NCI-H345 treated with DMSO at 0.1 percent for 48 hours (cell line): ENCODE measurements at regions not wholly inside any gene's neighbourhood (a gene's known extent, or its start where the extent isn't known, plus 50 kb on each side); places are given as distances from the start of the nearest gene placed in this dataset.

Experiments used
- DNase-seq: peaks from one replicate; lab custom pipeline; 2025; ENCODE audit not compliant: unreplicated experiment; lab: John Stamatoyannopoulos, UW

DNA sequence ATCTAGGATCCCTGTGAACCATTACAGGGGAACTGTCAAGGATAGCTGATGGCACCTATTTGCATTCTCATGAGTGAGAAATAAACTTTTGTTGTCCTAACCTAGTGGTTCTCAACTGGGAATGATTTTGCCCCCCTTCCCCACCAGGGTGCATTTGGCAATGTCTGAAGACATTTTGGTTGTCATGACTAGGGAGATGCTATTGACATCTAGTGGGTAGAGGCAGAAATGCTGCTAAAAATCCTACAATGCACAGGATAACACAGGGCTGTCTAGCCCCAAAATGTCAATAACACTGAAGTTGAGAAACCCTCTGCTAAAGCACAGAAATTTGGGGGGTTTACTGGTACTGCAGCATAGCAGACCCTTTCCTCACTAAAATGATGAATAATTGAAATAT lies 140.9 kb upstream of the SRRM4 start:
- no peak for DNase-seq

DNA sequence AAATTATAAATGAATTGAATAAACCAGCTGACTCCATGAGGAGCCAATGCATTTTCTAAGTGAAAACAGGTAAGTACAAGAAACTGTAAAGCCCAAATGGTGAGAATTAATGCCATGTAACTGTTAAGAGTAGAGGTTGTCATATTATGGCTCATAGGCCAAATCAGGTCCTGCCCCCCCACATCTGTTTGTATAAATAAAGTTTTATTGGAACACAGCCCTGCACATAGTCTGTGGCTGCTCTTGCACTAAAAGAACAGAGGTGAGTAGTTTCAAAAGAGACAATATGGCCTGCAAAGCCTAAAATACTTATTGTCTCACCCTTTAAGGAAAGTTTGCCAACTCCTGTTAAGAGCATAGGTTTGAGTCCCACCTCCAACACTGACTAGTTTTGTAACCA lies 140.5 kb upstream of the SRRM4 start:
- DNase-seq, result no peak

DNA sequence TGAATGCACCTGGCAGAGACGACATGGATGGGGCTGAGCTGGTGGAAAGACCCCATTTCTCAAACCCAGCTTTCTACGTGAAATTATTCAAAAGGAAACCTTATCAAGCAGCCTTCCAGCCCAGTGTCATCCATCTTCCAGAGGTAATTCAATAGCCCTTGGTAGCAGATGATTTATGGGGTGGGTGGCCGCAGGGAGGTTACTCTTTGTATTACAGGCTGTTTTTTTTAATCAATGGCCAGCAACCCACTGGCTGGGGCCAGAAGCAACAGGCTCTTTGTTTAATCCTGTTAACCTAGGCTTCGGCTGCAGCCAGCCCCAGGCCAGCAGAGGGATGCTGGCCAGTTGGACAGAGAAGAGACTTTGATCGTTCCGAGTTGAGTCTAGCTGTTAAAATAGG lies 139.8 kb upstream of the SRRM4 start:
- no peak for DNase-seq

DNA sequence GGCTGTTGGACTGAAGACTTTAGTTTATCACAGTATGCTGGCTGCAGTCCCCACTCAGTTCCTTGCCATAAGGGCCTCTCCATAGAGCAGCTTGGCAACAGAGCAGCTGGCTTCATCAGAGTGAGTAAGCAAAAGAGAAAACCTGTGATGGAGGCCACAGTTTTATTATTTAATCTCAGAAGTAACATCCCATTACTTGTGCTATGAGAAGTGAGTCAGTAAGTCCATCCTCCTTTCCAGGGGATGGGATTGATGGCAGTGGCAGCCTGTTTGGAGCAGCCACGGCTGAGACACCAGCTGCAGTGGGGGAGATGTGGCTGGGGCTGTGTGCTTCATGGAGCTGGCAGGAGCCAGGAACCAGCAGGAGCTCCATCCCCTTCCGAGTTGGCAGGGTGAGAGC lies 138.5 kb upstream of the SRRM4 start:
- DNase-seq, result peak; percentile 16

DNA sequence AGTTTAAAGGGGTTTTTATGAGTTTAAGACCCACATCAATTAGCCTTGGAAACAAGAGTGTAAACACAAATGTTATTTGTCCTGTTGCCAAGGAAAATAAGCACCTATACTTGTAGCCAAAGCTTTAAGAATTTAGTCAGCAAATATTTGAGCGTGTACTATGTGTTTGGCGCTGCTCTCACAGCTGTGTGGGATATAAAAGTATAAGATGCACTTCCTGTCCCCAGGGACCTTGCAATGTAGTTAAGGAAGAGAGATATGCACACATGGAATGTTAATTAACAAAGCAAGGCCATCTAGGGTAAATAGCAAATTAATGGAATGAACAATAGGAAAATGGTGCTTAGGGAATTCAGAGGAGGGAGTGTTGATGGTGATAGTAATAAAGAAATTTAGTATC lies 134.9 kb upstream of the SRRM4 start:
- DNase-seq, result no peak

DNA sequence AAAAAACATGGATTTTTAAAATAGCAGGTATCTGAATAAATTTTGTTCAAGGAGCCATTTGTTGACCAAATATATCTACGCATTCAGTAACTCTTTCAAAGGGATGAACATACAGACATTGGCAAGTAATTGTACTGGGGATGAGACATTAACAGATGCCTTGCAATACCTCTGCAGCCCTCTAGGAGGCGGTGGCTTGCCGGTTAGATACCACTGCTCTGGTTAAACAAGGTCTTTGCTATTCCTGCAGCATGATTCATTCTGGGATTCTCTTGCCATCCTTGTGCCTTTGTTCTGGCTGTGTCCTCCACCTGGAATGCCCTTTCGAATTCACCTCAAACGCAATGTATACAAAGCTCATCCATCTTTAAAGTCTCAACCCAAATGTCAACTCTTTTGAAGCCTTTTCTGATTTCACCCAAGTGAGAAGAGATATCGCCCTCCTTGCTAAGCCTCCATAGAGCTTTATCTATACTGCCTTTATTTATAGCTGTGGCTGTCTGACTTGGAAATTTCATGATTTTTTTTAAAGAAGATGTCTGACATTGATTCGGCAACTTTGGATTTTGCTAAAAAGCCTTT lies 131.0 kb upstream of the SRRM4 start:
- no peak for DNase-seq

DNA sequence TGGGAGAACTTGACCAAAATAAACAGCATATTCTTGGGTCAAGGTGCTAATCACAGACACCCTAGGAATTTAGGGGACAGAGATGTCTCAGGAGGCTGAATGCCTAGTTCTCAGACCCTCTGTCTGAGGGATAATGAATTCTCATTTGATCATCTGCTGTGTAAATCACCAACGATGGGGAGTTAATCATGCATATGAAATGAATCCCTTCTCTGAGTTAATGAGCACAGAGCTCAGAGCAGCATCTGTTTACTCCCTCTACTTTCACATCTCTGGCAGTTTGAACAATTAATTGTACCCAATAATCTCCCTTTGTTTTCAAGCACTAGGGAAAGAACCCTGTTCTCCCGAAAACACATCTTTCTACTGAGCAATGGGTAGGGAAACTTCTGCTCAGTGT lies 129.4 kb upstream of the SRRM4 start:
- no peak for DNase-seq

DNA sequence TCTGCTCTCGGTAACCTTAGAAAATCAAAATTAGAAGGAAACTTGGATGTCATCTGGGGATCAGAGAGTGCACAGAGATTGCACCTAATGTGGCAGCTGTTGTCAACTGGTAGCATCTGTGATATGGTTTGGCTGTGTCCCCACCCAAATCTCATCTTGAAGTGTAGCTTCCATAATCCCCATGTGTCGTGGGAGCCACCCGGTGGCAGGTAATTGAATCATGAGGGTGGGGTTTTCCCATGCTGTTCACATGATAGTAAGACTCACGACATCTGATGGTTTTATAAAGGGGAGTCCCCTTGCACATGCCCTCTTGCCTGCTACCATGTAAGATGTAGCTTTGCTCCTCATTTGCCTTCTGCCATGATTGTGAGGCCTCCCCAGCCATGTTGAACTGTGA lies 127.7 kb upstream of the SRRM4 start:
- no peak for DNase-seq

DNA sequence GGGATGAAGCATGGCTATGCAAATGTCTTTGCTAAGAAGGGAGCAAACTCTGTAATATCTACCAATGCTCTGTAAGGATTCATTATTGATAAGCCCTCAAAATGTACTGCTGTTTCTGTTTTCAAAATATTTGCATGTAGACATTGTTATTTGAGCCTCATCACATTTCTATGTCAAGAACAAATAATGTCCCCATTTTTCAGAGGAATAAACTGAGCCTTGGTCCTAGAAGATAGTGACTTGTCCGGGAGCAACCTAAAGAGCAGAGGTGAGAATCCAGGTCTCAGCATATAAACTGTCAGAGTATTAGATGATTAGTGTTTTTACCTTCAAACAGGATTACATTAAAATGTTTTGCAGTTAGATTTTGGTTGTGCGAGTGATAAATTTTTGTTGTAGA lies 125.5 kb upstream of the SRRM4 start:
- DNase-seq, result no peak

DNA sequence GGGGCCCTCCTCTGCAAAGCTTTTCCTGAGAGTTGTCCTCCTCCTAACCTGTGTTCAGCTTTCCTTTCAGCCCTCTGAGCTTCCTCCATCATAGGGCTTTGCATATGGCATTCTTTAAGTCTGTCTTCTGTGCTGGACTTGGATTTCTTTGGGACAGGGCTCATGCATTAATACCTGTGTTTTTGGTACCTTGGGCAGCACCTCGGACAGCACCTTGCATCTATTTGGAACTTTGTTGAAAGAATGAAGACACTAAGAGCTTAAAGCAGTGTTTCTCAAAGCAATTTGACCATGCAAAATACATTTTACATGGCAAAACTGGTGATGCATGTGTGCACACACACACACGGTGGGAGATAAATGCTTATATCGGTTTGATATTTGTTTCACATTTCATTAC lies 115.0 kb upstream of the SRRM4 start:
- DNase-seq, result no peak

DNA sequence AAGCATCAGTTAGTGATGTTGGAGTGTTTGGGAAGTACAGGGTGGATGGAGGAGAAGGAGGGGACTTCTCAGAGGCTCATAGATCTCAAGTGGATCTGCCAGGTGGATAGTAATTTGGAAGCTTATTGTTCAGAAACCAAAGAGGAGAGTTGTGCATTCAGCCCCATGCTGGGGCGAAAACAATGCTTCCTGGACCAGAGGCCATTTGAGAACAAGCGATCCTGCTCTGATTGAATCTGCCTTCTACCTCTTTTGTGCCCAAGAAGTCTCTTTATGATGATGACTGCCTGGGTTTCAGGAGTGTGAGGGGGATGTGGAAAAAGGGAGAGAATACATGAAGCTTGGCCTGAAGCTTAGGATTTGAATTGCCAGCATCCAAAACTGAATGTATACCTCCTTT lies 110.8 kb upstream of the SRRM4 start:
- peak; percentile 96 for DNase-seq

DNA sequence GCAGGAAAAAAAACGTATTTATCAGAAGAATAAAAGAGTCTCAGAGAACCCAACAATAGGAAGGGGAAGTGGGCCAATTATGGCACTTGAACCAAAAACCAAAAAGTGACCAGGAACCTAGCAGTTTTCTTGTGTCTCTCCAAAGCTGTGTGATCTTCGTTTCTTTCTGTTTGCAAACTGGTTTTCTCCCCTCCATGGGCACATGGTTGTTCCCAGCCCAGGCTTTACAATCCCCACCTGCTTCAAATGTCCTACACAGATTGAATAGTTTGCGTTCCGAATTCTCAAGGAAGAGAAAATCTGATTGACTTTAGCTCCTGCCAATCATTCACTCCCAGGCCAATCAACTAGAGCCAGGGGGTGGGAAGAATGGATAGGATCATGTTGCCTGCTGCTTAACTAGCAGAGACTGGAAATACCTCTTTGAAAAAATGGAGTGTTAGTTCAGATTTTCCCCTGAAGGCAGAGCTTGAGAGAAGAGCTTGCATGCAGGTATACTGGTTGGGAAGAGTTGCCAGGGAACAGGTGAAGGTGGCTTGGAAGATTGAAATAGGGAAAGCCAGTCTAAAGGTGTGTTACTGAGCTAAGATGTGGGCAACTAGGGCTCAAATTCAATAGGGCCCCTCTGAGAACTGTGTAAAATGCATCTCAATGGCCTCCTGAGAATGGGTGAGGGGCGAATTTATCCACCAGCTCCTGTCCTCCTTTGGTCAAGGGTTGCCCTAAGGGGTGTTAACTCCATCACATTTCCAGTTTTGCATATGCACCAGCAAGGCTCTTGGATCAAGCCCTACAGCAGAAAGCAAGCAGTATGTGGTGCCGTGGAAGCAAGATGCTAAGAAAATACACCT lies 106.4 kb upstream of the SRRM4 start:
- peak; percentile 24 for DNase-seq

DNA sequence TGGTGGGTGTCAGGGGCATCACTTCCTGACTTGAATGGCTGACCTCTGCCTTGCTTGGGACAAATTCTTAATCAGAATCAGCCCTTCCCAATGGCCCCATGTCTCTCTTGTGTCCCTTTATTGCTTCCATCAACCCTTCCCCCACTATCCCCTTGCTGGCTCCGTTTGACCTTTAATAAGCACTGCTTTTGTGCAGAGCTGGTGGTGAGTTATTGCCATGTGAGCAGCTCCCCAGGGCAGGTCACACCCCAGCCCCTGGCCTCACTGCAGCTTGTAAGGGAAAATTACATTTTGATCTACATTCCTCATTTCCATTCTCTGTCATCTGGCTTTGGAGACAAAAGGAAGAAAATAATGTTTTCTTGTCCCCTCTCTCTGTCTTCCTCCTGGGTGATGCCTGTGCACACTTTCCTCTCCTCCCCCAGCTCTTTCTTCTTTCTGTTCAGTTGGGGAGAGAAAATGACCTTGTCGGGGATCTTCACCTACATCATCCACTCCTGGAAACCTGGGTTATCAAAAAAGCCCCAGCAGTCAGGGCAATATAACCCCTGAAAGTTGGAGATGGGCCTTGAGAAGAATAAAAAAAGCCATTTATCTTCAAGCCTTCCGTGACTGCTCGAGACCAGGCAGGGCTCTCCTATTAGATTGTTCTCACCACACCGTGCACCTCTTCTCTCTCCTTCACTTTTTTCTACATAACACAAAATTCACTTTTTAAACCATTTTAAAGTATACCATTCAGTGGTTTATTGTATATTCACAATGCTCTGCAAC lies 100.4 kb upstream of the SRRM4 start:
- DNase-seq, result no peak

DNA sequence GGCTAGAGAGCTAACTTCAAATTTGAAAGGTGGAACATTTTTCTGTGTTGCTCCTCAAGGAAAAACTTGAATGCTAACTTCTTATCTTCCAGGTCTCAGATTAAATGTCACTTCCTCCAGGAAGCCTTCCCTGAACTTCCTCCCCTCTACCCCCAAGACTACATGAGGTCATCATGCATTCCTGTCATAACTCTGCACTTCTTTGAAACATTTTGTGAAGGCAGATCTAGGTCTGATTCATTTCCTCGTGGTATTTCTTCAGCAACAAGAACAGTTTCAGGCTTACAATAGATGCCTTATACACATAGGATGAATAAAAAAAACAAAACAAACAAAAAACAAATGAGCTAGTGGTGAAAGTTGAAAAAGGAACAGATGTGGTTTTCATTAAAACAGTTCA lies 97.1 kb upstream of the SRRM4 start:
- no peak for DNase-seq

DNA sequence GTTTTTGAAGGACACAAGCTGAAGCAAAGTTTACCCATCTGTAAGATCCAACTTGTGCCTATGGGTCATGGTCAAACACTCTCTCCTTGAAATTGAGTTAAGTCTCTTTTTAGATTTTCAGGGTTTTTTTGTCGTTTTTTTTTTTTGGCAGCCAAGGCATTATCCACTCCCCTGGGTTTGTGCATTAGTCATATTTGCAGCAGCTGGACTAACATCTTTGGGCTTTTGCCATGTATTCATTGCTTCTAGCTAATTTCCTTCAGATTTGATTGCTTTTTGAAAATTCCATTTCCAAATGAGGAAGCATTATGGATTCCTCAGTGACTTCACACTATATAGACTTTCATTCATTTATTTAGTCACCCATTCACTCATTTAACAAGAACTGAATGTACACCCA lies 80.3 kb upstream of the SRRM4 start:
- no peak for DNase-seq

DNA sequence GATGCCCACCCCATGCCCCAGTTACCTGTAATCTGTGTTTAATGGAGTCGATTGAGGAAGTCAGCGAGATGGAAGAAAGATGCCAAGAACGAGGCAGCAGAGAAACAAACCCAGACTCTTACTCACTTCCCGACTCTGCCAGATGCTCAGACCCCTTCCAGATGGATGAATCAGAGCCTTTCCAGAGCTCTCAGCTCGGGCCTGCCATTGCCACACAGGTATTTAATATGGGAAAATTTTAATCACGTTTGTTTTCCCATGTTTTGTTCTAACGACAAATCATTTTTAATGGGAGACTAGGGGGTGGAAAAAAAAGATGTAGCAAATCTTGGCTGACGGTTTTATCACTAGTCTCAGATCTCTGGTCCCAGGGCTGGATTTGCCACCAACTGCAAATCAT lies 72.5 kb upstream of the SRRM4 start:
- DNase-seq, result no peak

DNA sequence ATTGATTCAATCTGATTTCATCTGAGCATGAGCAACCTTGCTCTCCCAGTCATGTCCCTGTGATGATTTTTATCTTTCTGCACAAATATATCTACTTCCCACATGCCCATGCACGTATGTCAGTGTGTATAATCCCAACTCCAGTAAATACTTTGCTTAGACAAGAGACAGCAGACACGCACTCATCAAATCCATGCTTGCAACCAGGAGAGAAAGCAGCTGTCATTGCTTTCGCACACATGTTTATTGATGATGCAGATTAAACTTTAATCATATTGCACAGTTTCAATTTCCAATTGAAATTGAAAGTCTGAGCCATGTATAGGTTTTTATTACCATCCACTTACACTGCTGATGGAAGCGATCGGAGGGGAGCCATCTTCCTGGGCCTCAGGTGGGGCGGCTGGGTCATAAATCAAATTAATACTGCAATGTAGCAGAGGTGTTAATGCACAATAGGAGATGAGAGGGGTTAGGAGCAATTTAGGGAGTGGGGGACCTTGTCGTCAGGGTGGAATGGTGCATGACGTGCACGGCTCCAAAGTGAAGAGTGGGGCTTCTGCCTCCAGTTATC lies 68.6 kb upstream of the SRRM4 start:
- no peak for DNase-seq

DNA sequence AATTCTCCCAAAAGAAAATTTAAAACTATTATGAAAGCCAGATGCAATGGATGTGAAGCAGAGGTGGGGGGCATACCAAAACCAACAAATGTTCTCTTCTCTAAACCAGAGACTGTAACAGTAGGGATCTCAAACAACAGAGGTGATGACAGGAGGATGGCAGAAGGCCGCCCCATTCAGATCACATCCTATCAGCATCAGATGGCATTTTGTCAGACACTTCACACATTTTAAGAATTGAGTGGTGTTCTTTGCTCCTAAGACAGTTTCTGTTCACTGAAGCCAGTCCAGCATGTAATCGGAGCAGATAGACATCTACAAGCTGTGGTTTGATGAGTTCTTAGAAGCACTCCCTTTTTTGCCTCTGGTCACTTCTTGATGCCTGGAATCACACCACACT lies 59.6 kb upstream of the SRRM4 start:
- DNase-seq, result no peak

DNA sequence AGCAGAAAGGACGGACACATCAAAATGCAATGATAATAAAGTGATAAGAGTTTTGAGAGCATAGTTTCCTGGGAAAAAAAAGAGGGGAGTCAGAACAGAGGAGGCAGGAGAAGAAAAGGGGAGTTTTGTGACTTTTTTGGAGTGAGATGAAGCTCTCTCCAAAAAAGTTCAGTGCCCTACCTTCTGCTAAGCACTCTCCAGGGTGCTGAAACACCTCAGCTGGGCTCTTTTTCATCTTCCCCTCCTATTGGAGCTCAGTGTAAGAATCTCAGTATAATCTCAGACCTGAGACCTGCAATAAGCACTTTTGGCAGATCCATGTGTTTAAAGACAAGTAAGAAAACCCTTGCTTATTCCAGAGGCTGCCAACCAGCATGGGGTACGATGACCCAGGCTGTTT lies 58.9 kb upstream of the SRRM4 start:
- DNase-seq, result no peak

DNA sequence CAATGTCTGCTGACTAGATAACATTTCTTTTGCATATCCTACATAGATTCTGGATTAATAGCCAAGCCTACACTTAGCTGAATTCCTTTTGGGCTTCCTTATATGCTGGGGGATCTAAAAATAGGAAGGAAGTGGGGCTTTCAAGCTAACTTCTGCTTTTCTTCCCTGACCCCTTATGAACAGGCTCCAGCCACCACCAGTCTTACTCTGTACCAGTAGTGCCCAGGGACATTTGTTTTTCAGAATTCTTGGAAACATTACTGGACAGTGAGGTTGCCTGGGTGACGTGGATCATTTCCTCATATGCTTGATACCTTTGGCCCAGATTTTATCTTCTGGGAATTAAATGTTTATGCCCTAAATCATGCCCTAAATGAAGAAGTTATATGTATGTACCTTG lies 55.9 kb upstream of the SRRM4 start:
- DNase-seq, result no peak

DNA sequence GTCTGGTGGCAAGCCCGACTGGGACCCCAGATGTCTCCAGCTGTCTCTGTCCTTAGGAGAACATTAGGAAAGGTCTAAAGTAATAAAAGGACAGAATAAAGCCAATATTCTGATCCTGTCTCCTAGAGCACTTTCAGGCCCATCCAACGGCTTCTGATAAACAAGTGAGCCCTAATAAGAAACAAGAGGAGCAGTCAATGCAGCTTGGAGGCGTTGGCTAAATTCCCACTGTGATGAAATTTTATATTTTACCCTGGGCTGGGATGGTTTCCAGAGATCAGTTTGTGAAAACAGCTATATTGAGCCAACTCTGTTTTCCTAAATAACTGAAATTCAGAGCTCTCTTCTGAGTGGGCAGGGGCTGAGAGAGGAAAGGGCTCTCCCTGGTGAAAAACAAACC lies 55.5 kb upstream of the SRRM4 start:
- no peak for DNase-seq
